ENCODE measurements at regions not wholly inside any gene's neighbourhood (a gene's known extent, or its start where the extent isn't known, plus 50 kb on each side); places are given as distances from the start of the nearest gene placed in this dataset.

DNA sequence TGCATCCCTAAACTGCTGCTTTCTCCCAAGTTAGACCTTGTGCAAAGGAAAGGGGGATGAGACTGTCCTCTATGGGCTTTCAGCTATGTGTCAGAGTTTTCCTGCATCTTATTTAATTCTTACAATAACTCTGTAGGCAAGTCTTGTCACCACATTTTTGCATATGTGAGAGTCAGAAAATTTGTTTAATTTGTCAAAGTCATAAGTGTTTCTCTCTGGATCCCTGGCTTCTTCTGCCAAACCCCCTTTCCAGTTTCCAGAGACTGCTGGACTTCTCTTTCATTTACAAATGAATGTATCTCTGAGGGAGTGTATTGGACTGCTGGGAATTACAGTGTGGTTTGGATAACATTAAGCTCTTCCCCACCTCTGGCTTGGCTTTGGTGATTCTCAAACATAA is 877.6 kb upstream of the SEL1L start:
- Histone ChIP-seq H3K36me3 (ENCODE audit: insufficient read depth, low read length) (no peaks in the 10 kb centered on the region), H3K9ac (ENCODE audit: insufficient read length) (no peak overlapping the region), H3K4me3 (no peak overlapping the region), H3K9me3 (ENCODE audit: low read depth, low read length) (no peaks in the 10 kb centered on the region), H3K27ac (no peak overlapping the region)
- DNase-seq (ENCODE audit: low read depth, low spot score) = no peak
- no peak for TF ChIP-seq POLR2AphosphoS5 (IDR thresholded peaks at IDR 0.05; ENCODE audit: borderline replicate concordance, low read depth, low read length)
- no peak for TF ChIP-seq EZH2 (IDR thresholded peaks at IDR 0.05)
- no peak for TF ChIP-seq FOXP2 (optimal IDR thresholded peaks at IDR 0.05; ENCODE audit: control extremely low read depth, extremely low read length, insufficient read depth)

- Histone ChIP-seq H3K9ac (ENCODE audit: insufficient read length) (no peak overlapping the region), H3K9me3 (ENCODE audit: low read depth, low read length) (no peaks in the 10 kb centered on the region), H3K27ac (no peak overlapping the region), H3K36me3 (ENCODE audit: insufficient read depth, low read length) (no peaks in the 10 kb centered on the region), H3K4me3 (no peak overlapping the region)
- TF ChIP-seq POLR2AphosphoS5 (IDR thresholded peaks at IDR 0.05; ENCODE audit: borderline replicate concordance, low read depth, low read length) (no peak), EZH2 (IDR thresholded peaks at IDR 0.05) (no peak), FOXP2 (optimal IDR thresholded peaks at IDR 0.05; ENCODE audit: control extremely low read depth, extremely low read length, insufficient read depth) (no peak)
- no peak for DNase-seq (ENCODE audit: low read depth, low spot score)
These were observed 878.9 kb upstream of the SEL1L start for GRCh38 chr14:82412545-82412944.

DNA sequence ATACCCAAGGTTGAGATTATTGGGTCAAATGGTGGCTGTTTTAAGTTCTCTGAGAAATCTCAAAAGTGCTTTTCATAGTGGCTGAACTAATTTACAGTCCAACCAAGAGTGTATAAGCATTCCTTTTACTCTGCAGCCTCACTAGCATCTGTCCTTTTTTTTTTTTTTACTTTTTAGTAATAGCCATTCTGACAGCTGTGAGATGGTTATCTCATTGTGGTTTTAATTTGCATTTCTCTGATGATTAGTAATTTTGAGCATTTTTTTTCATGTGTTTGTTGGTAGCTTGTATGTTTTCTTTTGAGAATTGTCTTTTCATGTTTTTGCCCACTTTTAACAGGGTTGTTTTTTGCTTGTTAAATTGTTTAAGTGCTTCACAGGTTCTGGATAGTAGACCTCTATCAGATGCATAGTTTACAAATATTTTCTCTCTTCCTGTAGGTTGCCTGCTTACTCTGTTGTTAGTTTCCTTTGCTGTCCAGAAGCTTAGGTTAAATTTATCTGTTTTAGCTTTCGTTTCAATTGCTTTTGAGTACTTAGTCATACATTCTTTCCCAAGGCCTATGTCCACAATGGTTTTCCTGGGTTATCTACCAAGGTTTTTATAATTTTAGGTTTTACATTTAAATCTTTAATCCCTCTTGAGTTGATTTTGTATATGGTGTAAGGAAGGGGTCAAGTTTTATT is 881.3 kb upstream of the SEL1L start:
- DNase-seq (ENCODE audit: low read depth, low spot score) = no peak
- Histone ChIP-seq H3K4me3 (no peak overlapping the region), H3K36me3 (ENCODE audit: insufficient read depth, low read length) (no peaks in the 10 kb centered on the region), H3K27ac (no peak overlapping the region), H3K9ac (ENCODE audit: insufficient read length) (no peak overlapping the region), H3K9me3 (ENCODE audit: low read depth, low read length) (no peaks in the 10 kb centered on the region)
- TF ChIP-seq EZH2 (IDR thresholded peaks at IDR 0.05) = no peak
- TF ChIP-seq POLR2AphosphoS5 (IDR thresholded peaks at IDR 0.05; ENCODE audit: borderline replicate concordance, low read depth, low read length) = no peak
- no peak for TF ChIP-seq FOXP2 (optimal IDR thresholded peaks at IDR 0.05; ENCODE audit: control extremely low read depth, extremely low read length, insufficient read depth)

GRCh38 chr14:82419933-82420332 is 886.3 kb upstream of the SEL1L start:
- no peak overlapping the region for H3K27ac ChIP-seq
- no peaks in the 10 kb centered on the region for H3K9me3 ChIP-seq (ENCODE audit: low read depth, low read length)
- no peak overlapping the region for H3K9ac ChIP-seq (ENCODE audit: insufficient read length)
- DNase-seq (ENCODE audit: low read depth, low spot score) = no peak
- no peaks in the 10 kb centered on the region for H3K36me3 ChIP-seq (ENCODE audit: insufficient read depth, low read length)
- TF ChIP-seq POLR2AphosphoS5 (IDR thresholded peaks at IDR 0.05; ENCODE audit: borderline replicate concordance, low read depth, low read length) (no peak), EZH2 (IDR thresholded peaks at IDR 0.05) (no peak), FOXP2 (optimal IDR thresholded peaks at IDR 0.05; ENCODE audit: control extremely low read depth, extremely low read length, insufficient read depth) (no peak)
- H3K4me3 ChIP-seq = no peak overlapping the region

- TF ChIP-seq POLR2AphosphoS5 (IDR thresholded peaks at IDR 0.05; ENCODE audit: borderline replicate concordance, low read depth, low read length) = no peak
- TF ChIP-seq FOXP2 (optimal IDR thresholded peaks at IDR 0.05; ENCODE audit: control extremely low read depth, extremely low read length, insufficient read depth) = no peak
- TF ChIP-seq EZH2 (IDR thresholded peaks at IDR 0.05) = no peak
- Histone ChIP-seq H3K4me3 (no peak overlapping the region), H3K9me3 (ENCODE audit: low read depth, low read length) (no peaks in the 10 kb centered on the region), H3K27ac (no peak overlapping the region), H3K9ac (ENCODE audit: insufficient read length) (no peak overlapping the region), H3K36me3 (ENCODE audit: insufficient read depth, low read length) (no peaks in the 10 kb centered on the region)
- DNase-seq (ENCODE audit: low read depth, low spot score) = no peak
These were observed 887.2 kb upstream of the SEL1L start for GRCh38 chr14:82420871-82421270.

GRCh38 chr14:82421286-82421685 is 887.6 kb upstream of the SEL1L start:
- no peak for DNase-seq (ENCODE audit: low read depth, low spot score)
- TF ChIP-seq FOXP2 (optimal IDR thresholded peaks at IDR 0.05; ENCODE audit: control extremely low read depth, extremely low read length, insufficient read depth) (no peak), EZH2 (IDR thresholded peaks at IDR 0.05) (no peak), POLR2AphosphoS5 (IDR thresholded peaks at IDR 0.05; ENCODE audit: borderline replicate concordance, low read depth, low read length) (no peak; the same call in 1 of the 2 replicates)
- no peak overlapping the region for H3K9ac ChIP-seq (ENCODE audit: insufficient read length)
- H3K36me3 ChIP-seq (ENCODE audit: insufficient read depth, low read length) = no peaks in the 10 kb centered on the region
- no peaks in the 10 kb centered on the region for H3K9me3 ChIP-seq (ENCODE audit: low read depth, low read length)
- no peak overlapping the region for H3K27ac ChIP-seq
- H3K4me3 ChIP-seq = no peak overlapping the region

- Histone ChIP-seq H3K9me3 (ENCODE audit: low read depth, low read length) (no peaks in the 10 kb centered on the region), H3K36me3 (ENCODE audit: insufficient read depth, low read length) (no peaks in the 10 kb centered on the region), H3K27ac (no peak overlapping the region), H3K4me3 (no peak overlapping the region), H3K9ac (ENCODE audit: insufficient read length) (no peak overlapping the region)
- DNase-seq (ENCODE audit: low read depth, low spot score) = no peak
- TF ChIP-seq FOXP2 (optimal IDR thresholded peaks at IDR 0.05; ENCODE audit: control extremely low read depth, extremely low read length, insufficient read depth) (no peak), POLR2AphosphoS5 (IDR thresholded peaks at IDR 0.05; ENCODE audit: borderline replicate concordance, low read depth, low read length) (no peak), EZH2 (IDR thresholded peaks at IDR 0.05) (no peak)
These were observed 888.6 kb upstream of the SEL1L start for GRCh38 chr14:82422230-82422629.

- DNase-seq (ENCODE audit: low read depth, low spot score) = no peak
- H3K27ac ChIP-seq = no peak overlapping the region
- no peaks in the 10 kb centered on the region for H3K9me3 ChIP-seq (ENCODE audit: low read depth, low read length)
These were observed 891.6 kb upstream of the SEL1L start for GRCh38 chr14:82425261-82425660.

DNA sequence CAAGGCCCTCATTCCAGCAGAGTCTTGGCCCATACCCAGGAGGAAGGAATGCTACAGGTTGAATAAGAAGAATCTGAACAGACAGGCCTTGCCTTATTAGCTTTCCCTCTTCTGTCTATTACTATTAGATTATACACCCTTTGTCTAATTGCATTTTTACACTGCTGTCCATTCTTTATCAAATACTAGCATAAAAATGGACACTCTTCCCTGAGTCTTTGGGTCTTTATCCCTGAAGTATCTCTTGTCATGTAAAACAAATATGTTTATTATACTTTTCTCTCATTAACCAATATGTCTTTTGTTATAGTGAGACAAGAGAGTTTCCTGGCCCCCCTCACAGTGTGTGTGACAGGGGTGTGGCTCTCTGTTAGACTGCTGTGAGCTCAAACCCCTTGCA is 897.4 kb upstream of the SEL1L start:
- TF ChIP-seq EZH2 (IDR thresholded peaks at IDR 0.05) = no peak
- TF ChIP-seq POLR2AphosphoS5 (IDR thresholded peaks at IDR 0.05; ENCODE audit: borderline replicate concordance, low read depth, low read length) = no peak
- no peak for TF ChIP-seq FOXP2 (optimal IDR thresholded peaks at IDR 0.05; ENCODE audit: control extremely low read depth, extremely low read length, insufficient read depth)
- no peak for DNase-seq (ENCODE audit: low read depth, low spot score)
- Histone ChIP-seq H3K9ac (ENCODE audit: insufficient read length) (no peak overlapping the region), H3K4me3 (no peak overlapping the region), H3K36me3 (ENCODE audit: insufficient read depth, low read length) (no peaks in the 10 kb centered on the region), H3K9me3 (ENCODE audit: low read depth, low read length) (no peaks in the 10 kb centered on the region), H3K27ac (no peak overlapping the region)

More at GRCh38 chr14:82425261-82425660, 891.6 kb upstream of the SEL1L start:
- no peaks in the 10 kb centered on the region for H3K36me3 ChIP-seq (ENCODE audit: insufficient read depth, low read length)
- no peak overlapping the region for H3K4me3 ChIP-seq
- TF ChIP-seq POLR2AphosphoS5 (IDR thresholded peaks at IDR 0.05; ENCODE audit: borderline replicate concordance, low read depth, low read length) = no peak
- no peak for TF ChIP-seq EZH2 (IDR thresholded peaks at IDR 0.05)
- no peak for TF ChIP-seq FOXP2 (optimal IDR thresholded peaks at IDR 0.05; ENCODE audit: control extremely low read depth, extremely low read length, insufficient read depth)
- no peak overlapping the region for H3K9ac ChIP-seq (ENCODE audit: insufficient read length)
